HG03039 (cell line): ENCODE measurements at regions not wholly inside any gene's neighbourhood (a gene's known extent, or its start where the extent isn't known, plus 50 kb on each side); places are given as distances from the start of the nearest gene placed in this dataset.

Source experiments
- ATAC-seq: cut with Tn5 transposase; IDR thresholded peaks from one replicate; pipeline ENCODE4 v1.9.1; 2021; ENCODE audit warnings: mild to moderate bottlenecking, moderate library complexity; ENCODE audit not compliant: unreplicated experiment

DNA sequence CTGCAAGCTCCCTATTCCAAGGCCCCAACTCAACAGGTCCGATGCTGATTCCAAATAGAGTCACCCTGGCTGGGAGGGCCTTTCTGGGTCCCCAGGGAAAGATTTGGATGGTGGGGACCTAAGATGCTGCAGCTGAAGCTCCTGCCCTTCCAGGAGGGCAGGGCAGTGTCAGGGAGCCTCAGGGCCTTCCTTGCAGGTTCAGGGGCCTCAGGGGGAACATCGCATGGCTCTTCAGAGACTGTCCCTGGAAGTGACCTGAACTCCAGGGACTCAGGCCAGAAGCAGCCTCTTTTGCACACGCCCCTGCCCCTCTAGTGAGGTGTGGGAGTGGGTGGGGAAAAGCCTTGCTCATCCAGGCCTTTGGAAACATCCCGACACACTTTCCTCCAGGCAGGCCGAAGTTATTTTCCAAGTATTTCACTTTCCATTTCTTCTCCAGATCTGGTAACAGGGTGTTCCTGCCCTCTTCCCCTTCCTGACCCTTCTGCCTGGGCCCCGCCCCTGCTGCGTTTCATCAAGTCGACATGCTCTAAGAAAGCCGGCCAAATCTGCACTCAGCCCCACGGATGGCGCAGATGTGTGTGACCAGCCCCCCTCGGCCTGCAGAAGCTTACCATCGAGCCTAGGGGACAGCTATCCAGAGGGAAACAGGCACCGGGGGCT is 159.5 kb downstream of the FGF18 start:
- no peak for ATAC-seq

DNA sequence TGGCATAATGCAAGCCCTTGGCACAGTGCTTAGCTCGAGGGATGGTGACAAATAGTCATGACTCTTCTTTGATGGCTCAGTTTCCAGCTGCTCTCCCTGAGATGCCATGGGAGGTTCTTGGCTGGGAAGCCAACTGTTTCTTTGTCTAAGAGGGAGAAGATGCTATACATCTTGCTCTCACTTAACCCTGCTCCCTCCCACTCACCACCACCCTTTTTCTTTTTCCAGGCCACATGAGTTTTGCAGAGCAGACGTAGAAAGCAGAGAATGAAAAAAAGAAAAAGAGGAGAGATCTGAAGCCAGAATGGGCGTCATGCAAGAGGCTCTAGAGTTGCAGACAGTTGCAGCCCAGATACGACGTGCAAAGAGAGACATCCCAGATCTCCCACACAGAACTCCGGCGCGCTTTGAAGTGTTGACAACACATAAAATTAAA is 160.5 kb downstream of the FGF18 start:
- no peak for ATAC-seq

DNA sequence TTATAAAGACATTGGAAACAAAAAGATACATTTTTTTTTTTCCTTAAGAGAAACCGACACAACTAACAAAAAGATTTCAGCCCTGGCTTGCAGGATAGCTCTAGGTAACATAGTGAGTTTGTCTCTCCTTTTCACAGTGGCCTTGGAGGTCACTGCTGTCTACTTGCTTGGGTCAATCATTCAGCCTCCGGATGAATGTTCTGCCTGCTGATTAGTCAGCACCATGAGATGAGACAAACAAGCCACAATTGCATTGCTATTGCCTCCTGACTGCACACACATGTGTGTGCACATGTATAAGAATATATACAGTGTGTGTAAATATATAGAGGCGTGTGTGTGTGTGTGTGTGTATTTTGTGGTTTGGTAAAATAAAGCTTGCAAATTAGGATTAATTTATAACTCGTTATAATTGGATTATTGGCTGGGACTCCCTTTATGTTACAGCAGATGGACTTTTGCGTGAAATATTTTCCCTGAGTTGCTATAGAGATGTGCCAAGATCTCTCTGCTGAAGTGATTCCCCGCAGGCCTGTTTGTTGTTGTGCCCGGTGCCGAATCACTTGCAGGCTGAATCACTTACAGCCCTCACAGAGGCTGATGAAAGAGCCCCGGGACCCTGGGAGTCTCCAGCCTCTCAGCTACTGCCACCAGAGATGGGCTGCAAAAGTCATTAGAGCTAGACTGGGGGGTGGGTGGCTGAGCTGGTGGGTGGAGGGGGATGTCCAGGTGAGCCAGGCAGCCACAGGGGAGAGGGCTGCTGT is 161.2 kb downstream of the FGF18 start:
- no peak for ATAC-seq

DNA sequence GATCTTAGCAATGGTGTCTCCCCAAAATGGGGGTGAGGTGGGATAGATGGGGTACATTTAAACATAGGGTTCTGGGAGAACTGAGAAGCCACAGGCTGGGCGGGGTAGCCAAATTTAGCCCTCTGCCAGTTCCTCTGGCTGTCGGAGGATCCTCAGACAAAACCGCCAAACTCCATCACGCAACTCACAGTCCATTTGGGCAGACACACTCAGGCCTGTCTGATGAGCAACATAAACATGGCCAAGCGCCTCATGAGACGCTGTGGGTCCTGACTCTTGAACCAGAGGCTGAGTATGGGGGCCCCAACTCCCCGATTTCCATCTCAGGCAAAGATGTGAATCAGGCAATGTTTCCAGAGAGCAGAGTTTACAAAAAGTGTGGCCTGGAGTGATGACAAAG is 162.3 kb downstream of the FGF18 start:
- no peak for ATAC-seq

DNA sequence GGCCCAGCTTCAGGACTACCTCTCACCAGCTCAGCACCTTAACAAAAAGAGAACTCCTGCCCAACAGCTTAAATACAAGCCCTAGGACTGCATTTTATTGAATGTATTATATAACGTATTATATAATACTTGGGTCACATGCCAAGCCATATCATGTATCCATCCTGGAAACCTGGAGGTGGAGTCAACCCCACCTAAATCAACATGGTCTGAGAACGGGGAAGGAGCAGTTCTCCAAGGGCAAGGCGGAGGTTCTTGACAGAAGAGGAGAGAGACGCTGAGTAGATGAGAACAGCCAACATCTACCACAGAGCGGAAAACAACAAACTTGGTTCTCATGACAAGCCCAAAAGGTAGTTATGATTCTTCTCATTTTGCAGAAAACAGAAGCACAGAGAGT is 163.4 kb downstream of the FGF18 start:
- no peak for ATAC-seq

DNA sequence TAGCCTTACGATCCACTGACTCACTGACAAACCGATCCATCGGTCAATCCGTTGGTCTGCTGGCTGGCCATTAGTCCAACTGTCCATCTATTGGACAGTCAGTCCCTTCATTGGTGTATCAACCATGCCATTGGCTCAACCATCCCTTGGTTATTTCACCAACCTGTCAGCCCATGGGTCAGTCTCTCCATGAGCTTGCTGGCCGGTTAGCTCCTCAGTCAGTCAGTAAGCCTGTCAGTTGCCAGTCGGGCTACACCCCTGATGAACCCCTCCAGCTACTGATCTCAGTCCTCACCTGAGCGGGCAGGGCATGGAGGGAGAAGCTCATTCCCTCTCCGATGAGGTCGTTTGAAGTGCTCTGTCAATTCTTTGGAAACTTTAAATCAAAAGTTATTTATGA is 166.5 kb downstream of the FGF18 start:
- ATAC-seq: no peak

DNA sequence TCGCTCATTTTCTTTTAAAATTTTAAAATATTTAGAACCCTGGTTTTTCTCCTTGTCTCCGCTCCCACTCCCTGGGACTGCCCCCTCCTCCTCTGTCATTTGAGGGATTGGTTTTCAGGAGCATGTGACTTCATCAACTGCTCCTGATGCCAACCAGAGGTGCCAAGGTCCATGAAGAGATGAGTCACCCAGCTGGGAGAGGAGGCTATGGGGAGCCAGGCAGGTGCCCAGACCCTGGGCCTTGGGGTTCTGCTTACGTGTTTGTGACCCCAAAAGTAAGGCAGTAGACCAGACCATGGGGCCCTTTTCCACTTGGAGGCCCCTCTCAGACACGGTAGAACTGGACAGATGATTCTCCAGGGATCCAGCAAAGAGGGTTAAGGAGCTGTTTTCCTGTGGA is 167.0 kb downstream of the FGF18 start:
- ATAC-seq: no peak

DNA sequence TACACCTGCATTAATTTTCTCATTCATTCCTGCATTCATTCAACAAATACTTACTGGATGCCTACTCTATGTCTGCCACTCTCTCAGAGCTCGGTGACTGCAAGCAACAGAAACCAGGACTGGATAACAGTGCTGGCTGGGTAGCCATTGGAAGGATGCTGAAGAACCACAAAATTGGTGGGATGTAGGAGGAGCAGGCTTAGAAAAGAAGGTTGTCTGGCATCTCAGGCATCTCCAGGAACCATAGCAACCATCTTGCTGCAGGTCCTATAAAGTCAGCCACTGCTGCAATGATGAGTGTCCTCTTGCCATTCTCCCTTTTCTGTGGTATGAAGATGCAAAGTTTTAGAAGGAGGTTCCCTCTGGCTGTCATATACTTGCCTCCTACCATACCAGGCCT is 168.6 kb downstream of the FGF18 start:
- ATAC-seq: no peak

DNA sequence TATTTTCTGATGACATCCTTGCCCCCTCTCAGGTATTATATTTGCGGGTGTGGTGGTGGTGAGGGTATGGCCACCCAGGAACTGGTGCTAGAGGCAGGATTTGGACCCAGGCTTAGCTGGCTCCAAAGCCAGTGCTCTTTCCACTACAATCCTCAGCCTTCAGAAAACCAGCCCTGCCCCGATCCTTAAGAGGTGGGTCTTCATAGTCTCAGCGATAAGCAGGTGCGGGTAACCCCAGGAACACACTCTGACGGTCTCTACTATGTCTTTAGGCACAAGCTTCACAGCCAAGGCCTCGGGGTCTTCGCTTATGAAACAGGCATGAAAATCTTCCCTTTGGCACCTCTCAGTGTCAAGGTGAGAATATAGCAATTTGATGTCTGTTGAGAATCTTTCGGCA is 169.3 kb downstream of the FGF18 start:
- ATAC-seq: no peak

DNA sequence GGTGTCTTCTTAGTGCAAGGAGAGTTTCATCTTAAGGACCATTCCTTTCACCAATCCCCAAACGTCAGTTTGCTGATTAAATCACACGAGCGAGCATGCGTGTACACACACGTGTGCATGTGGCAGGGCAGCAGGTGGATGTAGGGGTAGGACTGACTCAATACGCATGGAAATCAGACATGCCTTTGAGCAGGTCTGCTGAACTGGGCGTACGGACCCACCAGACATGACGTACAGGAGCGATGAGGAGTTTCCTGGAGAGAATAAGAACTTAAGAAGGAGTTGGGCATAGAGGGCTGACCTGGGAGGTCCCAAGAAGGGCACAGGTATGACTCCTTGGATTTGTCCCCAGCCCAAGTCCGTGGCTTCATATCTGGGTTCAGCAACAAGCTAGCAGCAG is 170.0 kb downstream of the FGF18 start:
- ATAC-seq: no peak

DNA sequence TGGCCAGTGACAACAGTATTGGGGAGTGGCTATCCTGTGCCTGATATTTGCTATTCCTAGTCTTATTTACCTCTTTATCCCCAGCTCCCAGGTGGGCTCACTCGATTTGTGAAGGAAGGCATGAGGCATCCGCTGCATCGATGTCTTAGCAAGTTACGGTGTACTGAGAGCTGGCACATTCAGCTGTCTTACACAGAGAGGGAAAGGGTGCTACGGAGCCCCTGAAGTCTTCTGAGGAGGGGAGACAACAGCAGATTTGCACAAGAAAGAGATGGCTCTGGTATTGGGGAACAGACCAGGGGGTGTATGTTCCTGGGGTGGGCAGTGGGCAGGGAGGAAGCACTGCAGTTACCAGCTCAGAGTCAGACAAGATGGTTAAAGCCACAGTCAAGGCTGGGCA is 172.6 kb downstream of the FGF18 start:
- ATAC-seq: no peak

DNA sequence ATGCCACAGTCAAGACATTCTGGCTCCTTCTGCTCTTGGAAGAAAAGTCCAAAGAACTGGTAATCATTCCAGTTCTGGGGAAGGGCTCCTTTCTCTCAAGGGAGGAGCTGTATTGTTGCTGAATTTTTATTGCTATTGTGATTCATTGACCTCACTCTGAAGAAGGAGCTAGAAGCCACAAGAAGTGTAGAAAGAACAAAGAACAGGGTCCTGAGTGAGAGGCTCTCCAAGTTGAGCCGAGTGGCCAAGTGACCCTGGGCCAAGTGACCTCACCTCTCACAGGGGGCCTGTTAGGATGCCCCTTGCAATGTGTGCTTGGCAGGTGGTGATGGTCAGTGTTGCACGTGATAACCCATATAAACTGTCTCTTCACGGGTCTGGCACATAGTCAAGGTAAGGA is 173.3 kb downstream of the FGF18 start:
- no peak for ATAC-seq

DNA sequence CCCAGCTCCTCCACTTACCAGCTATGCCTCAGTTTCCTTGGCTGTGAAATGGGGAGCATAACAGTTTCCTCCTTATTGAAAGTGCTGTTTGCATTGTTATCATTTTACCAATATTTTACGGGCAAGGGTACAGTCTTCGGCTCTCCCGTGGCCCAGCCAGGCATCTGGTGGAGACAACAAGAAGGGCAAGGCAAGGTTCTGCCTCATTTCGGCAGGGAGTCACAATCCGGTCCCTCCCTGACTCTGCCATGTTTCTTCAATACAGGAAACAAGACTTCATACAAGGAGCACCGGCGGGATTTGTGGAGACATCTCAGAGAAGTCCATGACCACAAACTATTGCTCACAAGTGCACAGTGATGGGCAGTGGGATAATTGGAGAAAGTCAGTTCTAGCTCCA is 174.0 kb downstream of the FGF18 start:
- no peak for ATAC-seq

DNA sequence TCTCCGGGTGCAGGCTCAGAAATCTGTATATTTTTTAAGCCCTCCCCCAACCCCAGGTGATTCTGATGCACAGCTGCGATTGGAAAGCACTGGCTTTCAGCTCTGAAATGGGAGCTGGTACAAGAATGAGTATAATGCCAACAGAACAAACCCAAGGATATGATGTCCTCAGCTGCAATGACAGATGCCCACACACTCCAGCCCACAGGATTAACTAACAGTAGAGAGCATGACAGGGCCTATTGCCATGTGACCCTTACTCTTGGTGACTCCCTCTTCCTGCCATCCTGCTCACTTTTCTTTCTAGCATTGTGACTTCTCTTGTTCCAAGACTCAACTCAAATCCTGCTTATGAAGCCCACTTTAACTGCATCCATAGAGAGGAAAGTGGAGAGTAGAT is 174.5 kb downstream of the FGF18 start:
- ATAC-seq: no peak

DNA sequence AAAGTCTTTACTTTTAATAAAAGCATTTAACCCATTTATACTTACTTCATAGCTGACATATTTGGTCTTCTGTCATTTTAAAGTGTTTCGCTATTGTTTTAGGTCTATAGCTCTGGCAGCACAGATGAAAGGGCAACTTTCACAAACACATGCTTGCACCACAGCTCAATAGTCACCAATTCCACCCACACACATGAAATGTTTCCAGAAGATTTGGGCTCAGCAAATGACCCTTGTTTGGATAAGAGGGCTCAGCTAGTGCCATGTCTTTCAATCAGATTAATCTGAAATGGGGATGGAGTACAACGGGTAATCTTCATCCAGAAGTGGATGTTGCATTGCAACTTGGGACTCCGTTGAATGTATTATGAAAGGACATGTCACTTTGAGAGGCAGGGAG is 176.0 kb downstream of the FGF18 start:
- ATAC-seq: no peak

DNA sequence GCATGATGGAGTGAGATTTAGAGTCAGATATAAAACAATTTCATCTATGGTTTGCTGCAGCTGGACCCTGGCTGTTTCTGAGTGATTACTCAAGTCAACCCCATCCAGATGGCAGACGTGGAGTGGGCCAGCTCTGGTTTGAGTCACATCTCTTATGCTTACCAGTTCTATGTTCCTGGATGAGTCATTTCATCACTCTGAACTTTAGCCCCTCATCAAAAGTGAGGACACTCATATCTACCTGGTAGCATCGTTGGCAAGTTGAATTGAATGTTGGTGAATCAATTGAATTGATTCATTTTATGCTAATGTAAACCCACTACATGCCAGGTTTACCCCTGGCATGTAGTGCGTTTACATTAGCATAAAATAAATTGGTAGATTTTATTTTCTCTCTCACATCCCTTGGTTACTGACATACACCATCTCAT is 176.4 kb downstream of the FGF18 start:
- peak; percentile 71 for ATAC-seq

DNA sequence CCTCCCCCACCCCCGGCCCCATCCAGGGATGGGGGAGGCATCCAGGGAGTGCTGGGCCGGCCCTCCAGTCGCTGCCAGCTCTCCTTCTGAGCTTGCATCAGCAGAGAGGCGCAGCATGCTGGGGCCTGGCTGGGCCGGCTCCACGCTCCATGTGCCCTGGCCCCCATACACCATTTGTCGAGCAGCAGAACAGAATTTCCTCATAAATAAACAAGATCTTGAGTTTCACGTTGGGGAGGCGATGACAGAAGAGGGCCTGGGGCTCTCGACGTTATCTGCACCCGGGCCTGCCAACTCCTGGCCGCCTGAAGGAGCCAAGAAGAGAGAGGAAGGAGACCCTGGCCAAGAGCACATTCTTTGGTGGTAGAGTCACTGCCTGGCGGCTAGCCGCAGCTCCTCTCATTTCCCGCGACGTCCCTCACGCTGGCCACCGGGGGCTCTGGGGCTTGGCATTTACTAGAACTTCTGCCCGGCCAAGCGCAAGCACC is 177.0 kb downstream of the FGF18 start:
- ATAC-seq: no peak

DNA sequence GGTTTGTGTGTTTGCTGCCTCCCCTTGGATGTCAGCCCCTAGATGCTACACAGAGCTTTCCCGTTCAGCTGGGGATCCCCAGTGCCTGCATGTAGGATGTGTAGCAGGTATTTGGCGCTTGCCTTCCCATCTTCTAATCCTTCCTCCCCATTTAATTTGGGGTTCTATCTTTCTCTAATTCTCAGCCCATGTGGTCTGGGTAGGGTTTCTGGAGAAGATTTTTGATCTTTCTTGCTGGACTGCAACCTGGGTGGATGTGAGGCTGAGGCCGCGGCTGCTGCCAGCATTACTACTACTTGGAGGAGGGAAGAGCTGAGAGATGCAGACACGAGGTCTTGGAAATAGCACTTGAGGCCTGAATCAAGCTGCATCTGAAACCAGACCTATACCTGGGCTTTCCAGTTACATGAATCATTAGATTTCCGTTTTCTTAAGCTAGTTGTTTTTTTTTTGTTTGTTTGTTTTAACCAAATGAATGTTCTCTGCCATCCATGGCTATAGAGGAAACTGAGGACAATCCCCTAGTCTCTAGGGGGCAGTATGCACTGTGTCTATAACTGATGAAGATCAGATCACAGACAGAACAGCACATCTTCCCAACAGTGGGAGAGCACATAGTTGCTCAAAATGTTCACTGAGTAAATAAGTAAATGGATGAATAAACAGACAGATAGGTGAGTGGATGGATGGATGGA is 178.6 kb downstream of the FGF18 start:
- ATAC-seq: no peak

DNA sequence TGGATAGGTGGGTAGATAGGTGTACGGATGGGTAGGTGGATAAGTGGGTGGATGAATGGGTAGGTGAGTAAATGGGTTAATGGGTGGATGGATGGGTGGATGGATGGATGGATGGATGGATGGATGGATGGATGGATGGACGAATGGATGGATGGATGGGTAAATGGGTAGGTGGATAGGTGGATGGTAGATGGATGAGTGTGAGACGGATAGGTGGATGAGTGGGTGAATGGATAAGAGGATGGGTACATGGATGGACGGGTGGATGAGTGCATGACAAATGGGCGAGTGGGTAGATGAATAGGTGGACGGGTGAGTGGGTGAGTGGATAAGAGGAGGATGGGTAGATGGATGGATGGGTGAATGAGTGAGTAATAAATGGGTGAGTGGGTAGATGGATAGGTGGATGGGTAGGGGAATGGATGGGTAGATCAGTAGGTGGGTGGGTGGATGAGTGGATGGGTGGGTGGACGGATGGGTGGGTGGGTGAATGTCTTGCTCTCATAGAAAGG is 179.2 kb downstream of the FGF18 start:
- ATAC-seq: no peak

DNA sequence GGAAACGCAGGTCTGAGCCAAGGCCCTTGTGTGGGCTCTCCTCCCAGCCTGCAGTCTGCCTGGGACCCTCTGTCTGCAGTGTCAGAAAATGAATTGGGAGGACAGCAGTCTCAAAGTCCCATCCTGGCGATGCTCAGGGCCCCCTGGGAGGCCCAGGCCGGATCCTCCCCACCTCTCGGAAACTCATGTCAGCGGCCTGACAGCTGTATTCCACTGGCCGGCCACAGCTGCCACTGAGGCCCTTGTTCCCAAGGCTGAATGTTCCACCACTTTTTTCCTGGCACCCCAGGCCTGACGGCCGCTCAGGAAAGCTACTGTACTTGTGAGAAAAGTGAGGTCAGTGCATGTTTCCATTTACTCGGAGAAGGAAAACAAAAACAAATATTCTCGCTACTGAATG is 180.0 kb downstream of the FGF18 start:
- ATAC-seq: no peak

DNA sequence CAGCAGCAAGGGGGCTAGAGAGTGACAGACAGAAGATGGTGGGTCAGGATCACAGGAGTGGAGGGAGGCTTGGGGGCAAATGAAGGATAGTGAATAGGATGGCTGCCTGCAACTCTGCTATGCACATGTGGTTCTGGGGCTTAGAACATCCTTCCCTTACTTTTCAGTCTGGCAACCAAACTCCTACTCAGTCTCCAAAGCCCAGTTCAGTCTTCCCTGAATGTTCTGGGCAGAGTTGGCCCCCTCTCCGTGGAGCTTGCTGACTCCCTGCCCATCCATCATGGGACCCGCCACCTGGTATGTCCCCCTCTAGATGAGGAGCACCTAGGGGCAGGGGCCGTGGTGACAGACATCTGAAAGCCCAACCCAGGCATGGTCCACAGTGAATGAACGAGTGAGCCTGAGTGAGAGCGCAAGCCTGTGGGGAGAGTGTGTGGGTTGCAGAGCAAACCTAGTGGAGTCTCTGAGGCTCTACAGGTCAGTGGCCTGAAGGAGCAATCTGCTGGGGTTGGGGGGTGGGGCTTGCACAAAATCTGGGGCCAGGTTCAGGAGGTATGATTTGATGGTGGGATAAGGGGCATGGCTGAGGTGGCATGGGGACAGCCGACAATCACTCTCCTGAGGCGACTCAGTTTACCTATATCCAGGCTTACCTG is 180.6 kb downstream of the FGF18 start:
- ATAC-seq: no peak
